ENCODE measurements at regions not wholly inside any gene's neighbourhood (a gene's known extent, or its start where the extent isn't known, plus 50 kb on each side); places are given as distances from the start of the nearest gene placed in this dataset.

DNA sequence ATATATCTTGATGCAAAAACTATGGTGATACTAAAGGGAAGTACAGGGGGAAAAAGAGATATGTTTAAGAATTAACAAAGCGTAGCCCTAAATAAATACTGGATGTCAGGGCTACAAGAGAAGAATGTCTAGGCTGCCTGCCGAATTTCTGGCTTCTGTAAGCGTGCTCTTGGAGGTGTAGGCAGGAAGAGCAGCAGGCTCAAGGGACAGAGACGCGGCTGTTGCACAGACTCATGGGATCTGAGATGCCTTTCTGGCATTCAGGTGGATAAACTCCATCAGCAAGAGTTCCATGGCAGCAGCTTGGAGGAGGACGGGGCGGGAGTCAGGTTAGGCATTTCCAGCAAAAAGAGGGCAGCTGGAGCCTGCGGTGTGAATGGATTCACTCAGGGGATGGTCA is 123.2 kb upstream of the TWIST2 start:
- H3K4me1 Mint-ChIP-seq: peaks cover 31% of the 10 kb centered on the region
- no peak overlapping the region for H3K4me3 Mint-ChIP-seq
- H3K27ac Mint-ChIP-seq: peak overlapping the region in 2 of 3 experiments; percentile 37 to 44
- TF ChIP-seq, protein P1, sequence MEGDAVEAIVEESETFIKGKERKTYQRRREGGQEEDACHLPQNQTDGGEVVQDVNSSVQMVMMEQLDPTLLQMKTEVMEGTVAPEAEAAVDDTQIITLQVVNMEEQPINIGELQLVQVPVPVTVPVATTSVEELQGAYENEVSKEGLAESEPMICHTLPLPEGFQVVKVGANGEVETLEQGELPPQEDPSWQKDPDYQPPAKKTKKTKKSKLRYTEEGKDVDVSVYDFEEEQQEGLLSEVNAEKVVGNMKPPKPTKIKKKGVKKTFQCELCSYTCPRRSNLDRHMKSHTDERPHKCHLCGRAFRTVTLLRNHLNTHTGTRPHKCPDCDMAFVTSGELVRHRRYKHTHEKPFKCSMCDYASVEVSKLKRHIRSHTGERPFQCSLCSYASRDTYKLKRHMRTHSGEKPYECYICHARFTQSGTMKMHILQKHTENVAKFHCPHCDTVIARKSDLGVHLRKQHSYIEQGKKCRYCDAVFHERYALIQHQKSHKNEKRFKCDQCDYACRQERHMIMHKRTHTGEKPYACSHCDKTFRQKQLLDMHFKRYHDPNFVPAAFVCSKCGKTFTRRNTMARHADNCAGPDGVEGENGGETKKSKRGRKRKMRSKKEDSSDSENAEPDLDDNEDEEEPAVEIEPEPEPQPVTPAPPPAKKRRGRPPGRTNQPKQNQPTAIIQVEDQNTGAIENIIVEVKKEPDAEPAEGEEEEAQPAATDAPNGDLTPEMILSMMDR (IDR thresholded peaks at IDR 0.05; ENCODE audit: unreplicated experiment in 3 of 3): no peak
- no peaks in the 10 kb centered on the region for H3K36me3 Mint-ChIP-seq (ENCODE audit: low read depth)
- peaks cover 6% of the 10 kb centered on the region for H3K9me3 Mint-ChIP-seq
- peaks cover 40% of the 10 kb centered on the region for H3K27me3 Mint-ChIP-seq (ENCODE audit: low read depth)

DNA sequence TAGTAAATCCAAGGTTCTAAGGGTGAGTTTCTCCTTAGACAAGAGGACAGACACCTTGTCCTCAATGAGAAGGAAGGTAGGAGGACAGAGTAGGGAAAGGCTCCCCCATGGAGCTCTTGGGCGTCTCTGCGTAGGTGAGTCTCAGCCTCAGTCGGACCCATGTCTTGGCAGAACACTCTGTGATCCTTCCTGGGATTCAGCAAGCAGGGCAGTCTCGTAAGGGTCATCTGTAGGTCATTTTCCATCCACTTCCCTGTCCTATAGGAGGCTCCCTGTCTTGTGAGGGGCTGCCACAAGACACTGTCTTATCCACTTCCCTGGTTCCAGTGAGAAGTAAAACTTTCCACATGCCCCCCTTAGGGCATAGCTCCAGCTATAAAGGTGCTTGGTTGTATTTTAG is 122.6 kb upstream of the TWIST2 start:
- Mint-ChIP-seq H3K27me3 (ENCODE audit: low read depth) (peaks cover 37% of the 10 kb centered on the region), H3K4me3 (no peak overlapping the region), H3K9me3 (peaks cover 6% of the 10 kb centered on the region), H3K27ac (peak overlapping the region in 2 of 3 experiments; percentile 37 to 44), H3K4me1 (peaks cover 31% of the 10 kb centered on the region), H3K36me3 (ENCODE audit: low read depth) (no peaks in the 10 kb centered on the region)
- TF ChIP-seq, protein P1 (IDR thresholded peaks at IDR 0.05; ENCODE audit: unreplicated experiment in 3 of 3): no peak

DNA sequence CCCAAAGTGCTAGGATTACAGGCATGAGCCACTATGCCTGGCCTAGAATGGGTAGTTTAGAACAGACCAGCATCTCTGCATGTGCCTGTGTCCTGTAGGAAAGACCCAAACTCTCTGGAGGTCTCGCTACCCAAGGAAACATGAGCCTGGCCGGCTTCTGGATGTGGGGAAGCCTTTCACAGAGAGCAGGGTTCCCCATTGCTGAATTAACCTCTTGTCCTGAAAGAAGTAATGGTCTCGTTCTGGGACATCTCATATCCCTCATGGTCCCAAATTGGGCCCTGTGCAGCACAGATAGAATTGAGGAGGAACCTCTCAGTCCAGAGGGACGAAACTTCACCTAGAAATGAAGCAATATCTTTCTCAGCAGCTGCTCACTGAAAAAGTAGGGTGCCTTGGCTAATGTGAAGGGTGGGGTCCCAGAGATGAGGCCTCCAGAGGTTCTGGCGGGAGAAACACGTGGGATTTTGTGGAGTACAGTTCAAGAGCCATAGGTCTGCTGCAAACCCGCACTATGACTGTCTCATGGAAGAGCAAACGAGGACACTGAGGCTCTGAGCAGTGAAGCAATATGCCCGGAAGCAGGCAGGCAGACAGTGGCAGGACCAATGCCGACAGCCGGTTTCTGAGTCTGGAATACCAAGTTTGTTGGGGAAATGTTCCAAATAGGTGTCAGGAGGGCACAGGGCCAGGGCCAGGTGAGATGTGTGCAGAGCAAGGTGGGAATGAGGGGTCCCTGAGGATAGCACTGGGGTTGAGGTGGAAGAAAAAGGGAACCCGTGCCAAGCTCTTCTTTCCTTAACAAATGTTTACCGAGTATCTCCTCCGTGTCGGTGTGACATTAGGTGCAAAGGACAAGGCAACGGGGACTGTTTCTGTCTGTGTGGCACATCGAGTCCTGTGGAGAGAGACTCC is 121.0 kb upstream of the TWIST2 start:
- H3K27me3 Mint-ChIP-seq (ENCODE audit: low read depth): peaks cover 40% of the 10 kb centered on the region
- no peaks in the 10 kb centered on the region for H3K36me3 Mint-ChIP-seq (ENCODE audit: low read depth)
- H3K9me3 Mint-ChIP-seq: no peaks in the 10 kb centered on the region
- H3K4me1 Mint-ChIP-seq: peaks cover 31% of the 10 kb centered on the region
- TF ChIP-seq, protein P1 (IDR thresholded peaks at IDR 0.05; ENCODE audit: unreplicated experiment in 3 of 3): no peak
- H3K27ac Mint-ChIP-seq: peak overlapping the region in 1 of 3 experiments; percentile 96
- no peak overlapping the region for H3K4me3 Mint-ChIP-seq

DNA sequence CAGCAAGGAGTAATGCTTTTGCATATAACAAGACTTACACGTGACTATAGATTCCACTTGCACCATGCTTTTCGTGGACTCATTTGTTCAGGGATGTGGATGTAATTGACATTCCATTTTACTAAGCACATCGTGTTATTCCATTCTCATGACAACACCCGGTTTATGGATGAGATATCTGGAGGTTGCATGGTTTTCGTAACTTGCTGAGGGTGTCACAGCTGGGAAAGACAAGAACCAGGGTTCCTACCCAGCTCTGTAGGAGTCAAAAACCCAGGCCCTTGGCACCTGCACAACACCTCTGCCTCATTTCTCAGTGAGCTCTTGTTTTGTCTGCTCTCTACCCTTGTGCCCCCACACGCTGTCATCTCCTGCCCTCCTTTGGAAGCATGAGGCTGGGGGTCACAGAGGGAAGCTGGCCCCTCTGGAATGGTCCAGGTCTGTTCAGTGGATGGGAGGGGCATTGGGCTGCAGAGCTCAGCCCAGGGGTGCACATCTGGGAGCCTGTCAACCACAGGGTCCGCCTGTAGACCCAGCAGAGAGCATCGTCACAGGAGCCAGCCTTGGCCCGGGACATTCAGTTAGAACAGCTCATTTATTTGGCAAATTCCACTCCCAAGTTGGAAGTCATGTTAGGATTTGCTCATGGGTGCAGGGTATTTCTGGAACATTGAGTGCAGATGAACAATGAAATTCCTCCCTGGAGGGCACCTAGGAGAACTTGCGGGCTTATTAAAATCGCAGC is 120.1 kb upstream of the TWIST2 start:
- Mint-ChIP-seq H3K4me1 (peaks cover 31% of the 10 kb centered on the region), H3K4me3 (no peak overlapping the region), H3K36me3 (ENCODE audit: low read depth) (no peaks in the 10 kb centered on the region), H3K27ac (peak overlapping the region; percentile 90 to 96 (median 90)), H3K9me3 (no peaks in the 10 kb centered on the region), H3K27me3 (ENCODE audit: low read depth) (peaks cover 36% of the 10 kb centered on the region)
- TF ChIP-seq, protein P1 (IDR thresholded peaks at IDR 0.05; ENCODE audit: unreplicated experiment in 3 of 3): no peak

DNA sequence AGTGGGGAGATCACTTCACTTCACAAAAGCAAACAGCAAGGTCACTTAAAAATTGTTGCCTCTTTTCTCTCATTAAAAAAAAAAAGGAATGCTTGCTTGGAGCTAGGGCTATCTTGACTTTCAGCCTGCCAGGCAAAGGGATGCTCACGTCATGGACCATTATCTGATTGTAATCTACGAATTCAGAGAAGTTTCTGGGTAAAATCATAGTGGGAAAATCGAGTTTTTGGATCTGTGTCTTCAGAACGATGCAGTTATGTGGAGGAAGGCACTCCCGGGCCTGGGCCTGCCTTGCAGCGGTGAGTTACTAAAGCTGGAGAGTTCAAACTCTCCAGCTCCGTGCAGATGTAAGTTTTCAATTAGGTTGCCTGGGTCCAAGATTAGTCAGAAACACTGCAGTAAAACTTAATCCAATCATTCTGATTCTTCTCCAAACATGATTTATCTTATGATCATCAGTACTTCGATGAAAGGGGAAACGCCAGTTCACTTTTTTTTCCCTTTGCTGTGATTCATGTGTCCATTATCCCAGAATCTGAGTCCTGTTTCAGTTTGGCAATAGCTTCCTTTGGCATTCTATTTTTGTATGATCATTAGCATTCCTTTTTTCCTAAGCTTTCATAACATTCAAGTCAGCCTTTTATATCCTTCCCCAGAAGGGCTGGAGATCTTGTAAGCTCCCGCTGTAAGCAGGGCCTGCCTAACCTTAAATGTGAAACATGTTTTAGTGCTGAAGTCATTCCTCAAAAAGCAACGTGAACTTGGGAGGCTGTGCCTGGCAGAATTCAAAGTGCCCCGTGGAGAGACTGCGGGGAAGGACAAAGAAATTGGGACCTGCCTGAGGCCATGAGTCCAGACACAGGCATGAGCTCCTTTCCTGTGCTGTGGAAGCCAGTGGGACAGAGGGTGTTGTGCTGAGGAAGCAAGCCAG is 119.3 kb upstream of the TWIST2 start:
- Mint-ChIP-seq H3K9me3 (no peaks in the 10 kb centered on the region), H3K36me3 (ENCODE audit: low read depth) (no peaks in the 10 kb centered on the region), H3K27ac (peak overlapping the region; percentile 90 to 96 (median 90)), H3K4me3 (no peak overlapping the region), H3K4me1 (peaks cover 31% of the 10 kb centered on the region), H3K27me3 (ENCODE audit: low read depth) (peaks cover 32% of the 10 kb centered on the region)
- TF ChIP-seq, protein P1 (IDR thresholded peaks at IDR 0.05; ENCODE audit: unreplicated experiment in 3 of 3): no peak
